HEK293 (cell line): ENCODE measurements at regions not wholly inside any gene's neighbourhood (a gene's known extent, or its start where the extent isn't known, plus 50 kb on each side); places are given as distances from the start of the nearest gene placed in this dataset.

ENCODE experiments used
- CTCF ChIA-PET: fragments of 350-600 bp; formaldehyde crosslinking; extraction: SDS; loops from one replicate; lab custom pipeline; 2021; ENCODE audit warnings: antibody characterized with exemption; lab: Yijun Ruan, JAX
- POLR2A ChIA-PET: fragments of 300-600 bp; formaldehyde crosslinking; extraction: SDS; loops from one replicate; lab custom pipeline; 2020; ENCODE audit warnings: antibody characterized with exemption, inconsistent platforms; lab: Yijun Ruan, JAX
- H3K27ac ChIP-seq: fragments of 200-500 bp; sonication (Bioruptor generic); 2 replicates; pipeline ENCODE4 v1.5.1; 2014; ENCODE audit warnings: low read depth, low read length, control low read depth, inconsistent platforms; ENCODE audit errors: extremely low read depth
- H3K36me3 ChIP-seq, 2 experiments: fragments of 200-500 bp in 1 of 2; sonication (Bioruptor generic) in 1 of 2; 1 replicate in 1 of 2; 2 replicates in 1 of 2; pipeline ENCODE4 v1.5.1; 2014 to 2017; ENCODE audit warnings: inconsistent platforms in 2 of 2, low read length in 2 of 2; ENCODE audit not compliant: control insufficient read depth in 2 of 2, insufficient read depth in 1 of 2
- H3K4me1 ChIP-seq: fragments of 200-500 bp; sonication (Bioruptor generic); 2 replicates; pipeline ENCODE4 v1.5.1; 2014; ENCODE audit warnings: mild to moderate bottlenecking, low read length, inconsistent platforms; ENCODE audit not compliant: control insufficient read depth, insufficient read depth
- H3K4me3 ChIP-seq: 2 replicates; pipeline ENCODE4 v1.5.1; 2011; ENCODE audit warnings: low read depth, mild to moderate bottlenecking, control low read depth, low read length, moderate library complexity
- H3K9me3 ChIP-seq: fragments of 200-500 bp; sonication (Bioruptor generic); 2 replicates; pipeline ENCODE4 v1.5.1; 2014; ENCODE audit warnings: low read depth, low read length, inconsistent platforms; ENCODE audit not compliant: control insufficient read depth, insufficient read depth
- BCL11A ChIP-seq: fragments of 450-650 bp; formaldehyde crosslinking; IDR thresholded peaks from 2 replicates; pipeline ENCODE4 v1.5.1; 2016; ENCODE audit warnings: low read depth, missing biosample characterization, missing genetic modification characterization
- EGR2 ChIP-seq: fragments of 450-650 bp; formaldehyde crosslinking; IDR thresholded peaks from 2 replicates; pipeline ENCODE4 v1.5.1; 2016; ENCODE audit warnings: low read depth, missing biosample characterization, missing genetic modification characterization
- GLIS1 ChIP-seq: fragments of 450-650 bp; formaldehyde crosslinking; IDR thresholded peaks from 2 replicates; pipeline ENCODE4 v1.5.1; 2016; ENCODE audit warnings: missing biosample characterization, missing genetic modification characterization
- REPIN1 ChIP-seq: fragments of 450-650 bp; formaldehyde crosslinking; IDR thresholded peaks from 2 replicates; pipeline ENCODE4 v1.5.1; 2017; ENCODE audit warnings: missing biosample characterization, missing genetic modification characterization, low read depth
- TRIM28 ChIP-seq: IDR thresholded peaks from 2 replicates; pipeline ENCODE4 v1.6.1; 2011; ENCODE audit warnings: low read length, control low read depth, borderline replicate concordance
- YY1 ChIP-seq: fragments of 450-650 bp; formaldehyde crosslinking; IDR thresholded peaks from 2 replicates; pipeline ENCODE4 v1.5.1; 2018; ENCODE audit warnings: missing biosample characterization, missing genetic modification characterization
- ZBTB7A ChIP-seq: fragments of 450-650 bp; formaldehyde crosslinking; IDR thresholded peaks from 2 replicates; pipeline ENCODE4 v1.5.1; 2016; ENCODE audit warnings: low read depth, missing biosample characterization, missing genetic modification characterization
- ZNF133 ChIP-seq: fragments of 450-650 bp; formaldehyde crosslinking; IDR thresholded peaks from 2 replicates; pipeline ENCODE4 v1.5.1; 2016; ENCODE audit warnings: missing biosample characterization, missing genetic modification characterization
- ZNF2 ChIP-seq: fragments of 450-650 bp; formaldehyde crosslinking; IDR thresholded peaks from 2 replicates; pipeline ENCODE4 v1.5.1; 2016; ENCODE audit warnings: missing biosample characterization, missing genetic modification characterization
- ZNF223 ChIP-seq: fragments of 450-650 bp; formaldehyde crosslinking; IDR thresholded peaks from 2 replicates; pipeline ENCODE4 v1.5.1; 2016; ENCODE audit warnings: missing biosample characterization, missing genetic modification characterization
- ZNF311 ChIP-seq: fragments of 450-650 bp; formaldehyde crosslinking; IDR thresholded peaks from 2 replicates; pipeline ENCODE4 v1.5.1; 2017; ENCODE audit warnings: missing biosample characterization, missing genetic modification characterization, borderline replicate concordance
- ZNF404 ChIP-seq: fragments of 450-650 bp; formaldehyde crosslinking; IDR thresholded peaks from 2 replicates; pipeline ENCODE4 v1.5.1; 2017; ENCODE audit warnings: missing biosample characterization, missing genetic modification characterization
- ZNF521 ChIP-seq: fragments of 450-650 bp; formaldehyde crosslinking; IDR thresholded peaks from 2 replicates; pipeline ENCODE4 v1.5.1; 2017; ENCODE audit warnings: missing biosample characterization, mild to moderate bottlenecking, missing genetic modification characterization
- ZNF560 ChIP-seq: fragments of 450-650 bp; formaldehyde crosslinking; IDR thresholded peaks from 2 replicates; pipeline ENCODE4 v1.5.1; 2017; ENCODE audit warnings: missing biosample characterization, missing genetic modification characterization, borderline replicate concordance
- ZNF654 ChIP-seq: fragments of 450-650 bp; formaldehyde crosslinking; IDR thresholded peaks from 2 replicates; pipeline ENCODE4 v1.5.1; 2016; ENCODE audit warnings: low read depth, missing biosample characterization, missing genetic modification characterization
- ZNF776 ChIP-seq: fragments of 450-650 bp; formaldehyde crosslinking; IDR thresholded peaks from 2 replicates; pipeline ENCODE4 v1.5.0; 2017; ENCODE audit warnings: missing biosample characterization, missing genetic modification characterization, borderline replicate concordance
- ZNF791 ChIP-seq: fragments of 450-650 bp; formaldehyde crosslinking; IDR thresholded peaks from 2 replicates; pipeline ENCODE4 v1.5.1; 2016; ENCODE audit warnings: missing biosample characterization, missing genetic modification characterization
- ZSCAN16 ChIP-seq: fragments of 450-650 bp; formaldehyde crosslinking; IDR thresholded peaks from 2 replicates; pipeline ENCODE4 v1.5.1; 2016; ENCODE audit warnings: missing biosample characterization, missing genetic modification characterization
- TF ChIP-seq, protein P1 (sequence below): fragments of 450-650 bp; formaldehyde crosslinking; IDR thresholded peaks from 2 replicates; pipeline ENCODE4 v1.5.1; 2016; ENCODE audit warnings: missing biosample characterization, missing genetic modification characterization
- TF ChIP-seq, protein P2 (sequence below): fragments of 450-650 bp; formaldehyde crosslinking; IDR thresholded peaks from 2 replicates; pipeline ENCODE4 v1.5.1; 2017; ENCODE audit warnings: missing biosample characterization, missing genetic modification characterization
- TF ChIP-seq, protein P3 (sequence below): fragments of 450-650 bp; formaldehyde crosslinking; IDR thresholded peaks from 2 replicates; pipeline ENCODE4 v1.5.1; 2016; ENCODE audit warnings: missing biosample characterization, missing genetic modification characterization, borderline replicate concordance
- TF ChIP-seq, protein P4 (sequence below): fragments of 450-650 bp; formaldehyde crosslinking; IDR thresholded peaks from 2 replicates; pipeline ENCODE4 v1.5.1; 2017; ENCODE audit warnings: missing biosample characterization, missing genetic modification characterization

DNA sequence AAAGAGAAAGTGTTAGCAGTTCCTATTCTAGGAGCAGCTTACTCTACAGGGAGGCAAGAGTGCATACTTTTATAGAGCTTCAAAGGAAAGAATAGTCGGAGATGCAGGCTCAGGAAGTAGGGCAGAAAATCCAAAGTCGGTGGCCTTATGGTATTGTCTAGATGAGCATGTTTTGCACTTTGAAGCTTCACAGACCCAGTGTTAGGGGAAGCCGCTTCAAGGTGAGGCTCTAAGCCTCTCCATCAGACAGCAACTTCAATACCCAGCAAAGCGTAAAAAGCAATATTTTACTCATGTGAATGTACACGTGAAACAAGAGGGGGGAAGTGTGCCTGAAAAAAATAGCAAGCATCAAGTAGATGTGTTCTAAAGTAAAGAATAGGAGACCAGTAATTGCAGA lies 125.6 kb upstream of the RASGRP1 start:
- CTCF ChIA-PET = interaction anchor here (0.6 to 3.5 kb wide), 36 partner anchors 7 to 1215 kb away, joined by 3 to 31 read pairs (median 4); partner anchors contain the start of genes FAM98B and RASGRP1
- POLR2A ChIA-PET = no interaction called here
- no peaks in the 10 kb centered on the region for H3K9me3 ChIP-seq
- H3K4me1 ChIP-seq = no peaks in the 10 kb centered on the region
- no peaks in the 10 kb centered on the region for H3K36me3 ChIP-seq
- no peak overlapping the region for H3K4me3 ChIP-seq
- H3K27ac ChIP-seq = no peak overlapping the region
- TF ChIP-seq REPIN1 (tag by site-specific recombination) = no peak
- no peak for TF ChIP-seq EGR2 (tag by site-specific recombination)
- no peak for TF ChIP-seq ZNF2
- TF ChIP-seq ZNF560 = no peak
- no peak for TF ChIP-seq ZNF776 (tag by site-specific recombination)
- TF ChIP-seq, protein P1, sequence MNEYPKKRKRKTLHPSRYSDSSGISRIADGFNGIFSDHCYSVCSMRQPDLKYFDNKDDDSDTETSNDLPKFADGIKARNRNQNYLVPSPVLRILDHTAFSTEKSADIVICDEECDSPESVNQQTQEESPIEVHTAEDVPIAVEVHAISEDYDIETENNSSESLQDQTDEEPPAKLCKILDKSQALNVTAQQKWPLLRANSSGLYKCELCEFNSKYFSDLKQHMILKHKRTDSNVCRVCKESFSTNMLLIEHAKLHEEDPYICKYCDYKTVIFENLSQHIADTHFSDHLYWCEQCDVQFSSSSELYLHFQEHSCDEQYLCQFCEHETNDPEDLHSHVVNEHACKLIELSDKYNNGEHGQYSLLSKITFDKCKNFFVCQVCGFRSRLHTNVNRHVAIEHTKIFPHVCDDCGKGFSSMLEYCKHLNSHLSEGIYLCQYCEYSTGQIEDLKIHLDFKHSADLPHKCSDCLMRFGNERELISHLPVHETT (tag by site-specific recombination) = no peak
- TF ChIP-seq YY1 (tag by site-specific recombination) = no peak
- no peak for TF ChIP-seq ZBTB7A (tag by site-specific recombination)
- TF ChIP-seq ZSCAN16 (tag by site-specific recombination) = no peak
- TF ChIP-seq ZNF223 (tag by site-specific recombination) = no peak
- TF ChIP-seq, all 188 proteins: peak for 0

DNA sequence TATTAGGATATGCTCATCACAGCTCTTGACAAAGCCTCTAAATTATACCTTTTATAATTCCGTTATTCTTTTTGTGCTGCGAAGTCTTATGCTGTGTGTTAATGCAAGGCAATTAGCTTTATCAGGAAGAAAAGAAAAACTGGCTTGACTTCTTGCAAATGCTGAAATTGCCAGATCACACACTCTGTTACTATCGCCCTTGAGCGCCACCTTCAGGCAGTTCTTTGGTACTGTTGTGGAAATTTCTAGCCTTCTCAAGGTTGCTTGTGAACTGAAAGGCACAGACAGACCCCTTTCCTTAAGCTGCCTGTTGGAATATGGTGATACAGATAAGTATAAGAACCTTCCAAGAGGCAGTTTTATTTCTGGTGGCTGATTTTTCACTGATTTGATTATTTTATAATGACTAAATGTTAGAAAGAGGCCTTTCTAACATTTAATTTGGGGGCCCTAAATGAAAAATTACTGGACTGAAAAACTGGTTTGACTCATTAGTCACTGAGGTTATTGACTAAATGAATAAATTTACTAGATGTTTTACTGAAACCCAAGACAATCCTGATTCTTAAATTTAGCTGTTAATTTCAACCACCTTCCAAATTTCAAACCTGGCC lies 126.2 kb upstream of the RASGRP1 start:
- POLR2A ChIA-PET = no interaction called here
- CTCF ChIA-PET = interaction anchor here (0.6 to 3.5 kb wide), 43 partner anchors 8 to 1650 kb away, joined by 3 to 31 read pairs (median 4); partner anchors contain the start of genes FAM98B and RASGRP1
- TF ChIP-seq ZNF133 (tag by site-specific recombination) = no peak
- TF ChIP-seq ZNF654 (tag by site-specific recombination) = peak; percentile 54
- Histone ChIP-seq H3K27ac (no peak overlapping the region), H3K9me3 (no peaks in the 10 kb centered on the region), H3K4me3 (no peak overlapping the region), H3K36me3 (no peaks in the 10 kb centered on the region), H3K4me1 (no peaks in the 10 kb centered on the region)

DNA sequence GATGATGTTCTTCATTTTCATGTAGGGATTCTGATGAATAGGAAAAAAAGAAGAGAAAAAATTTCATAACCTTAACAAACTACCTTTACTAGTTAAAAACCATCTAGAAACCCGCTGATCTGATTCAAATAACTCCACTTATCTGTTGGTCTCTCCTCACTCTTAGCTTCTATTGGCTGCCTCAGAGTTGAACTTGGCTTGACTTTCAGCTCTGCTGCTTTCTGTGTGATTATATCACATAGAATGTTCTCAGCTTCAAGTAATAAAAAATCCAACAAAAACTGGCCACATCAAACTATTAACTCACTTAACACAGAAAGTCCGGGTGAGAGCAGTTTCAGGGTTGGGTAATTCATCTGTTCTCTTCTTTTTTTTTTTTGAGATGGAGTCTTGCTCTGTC lies 126.8 kb upstream of the RASGRP1 start:
- CTCF ChIA-PET = interaction anchor here (0.6 to 3.5 kb wide), 34 partner anchors 8 to 1650 kb away, joined by 3 to 31 read pairs (median 4); partner anchors contain the start of genes FAM98B and RASGRP1

More for the DNA sequence above, 126.8 kb upstream of the RASGRP1 start:
- no peaks in the 10 kb centered on the region for H3K4me1 ChIP-seq
- H3K27ac ChIP-seq = no peak overlapping the region
- H3K36me3 ChIP-seq = no peaks in the 10 kb centered on the region
- no peaks in the 10 kb centered on the region for H3K9me3 ChIP-seq
- POLR2A ChIA-PET = no interaction called here
- H3K4me3 ChIP-seq = no peak overlapping the region
- TF ChIP-seq BCL11A (tag by site-specific recombination) (no peak), ZNF791 (tag by site-specific recombination) (no peak), TRIM28 (no peak), ZNF404 (tag by site-specific recombination) (no peak), GLIS1 (tag by site-specific recombination) (no peak), ZNF311 (tag by site-specific recombination) (no peak), ZNF521 (tag by site-specific recombination) (no peak)
- TF ChIP-seq, protein P2, sequence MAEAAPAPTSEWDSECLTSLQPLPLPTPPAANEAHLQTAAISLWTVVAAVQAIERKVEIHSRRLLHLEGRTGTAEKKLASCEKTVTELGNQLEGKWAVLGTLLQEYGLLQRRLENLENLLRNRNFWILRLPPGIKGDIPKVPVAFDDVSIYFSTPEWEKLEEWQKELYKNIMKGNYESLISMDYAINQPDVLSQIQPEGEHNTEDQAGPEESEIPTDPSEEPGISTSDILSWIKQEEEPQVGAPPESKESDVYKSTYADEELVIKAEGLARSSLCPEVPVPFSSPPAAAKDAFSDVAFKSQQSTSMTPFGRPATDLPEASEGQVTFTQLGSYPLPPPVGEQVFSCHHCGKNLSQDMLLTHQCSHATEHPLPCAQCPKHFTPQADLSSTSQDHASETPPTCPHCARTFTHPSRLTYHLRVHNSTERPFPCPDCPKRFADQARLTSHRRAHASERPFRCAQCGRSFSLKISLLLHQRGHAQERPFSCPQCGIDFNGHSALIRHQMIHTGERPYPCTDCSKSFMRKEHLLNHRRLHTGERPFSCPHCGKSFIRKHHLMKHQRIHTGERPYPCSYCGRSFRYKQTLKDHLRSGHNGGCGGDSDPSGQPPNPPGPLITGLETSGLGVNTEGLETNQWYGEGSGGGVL (tag by site-specific recombination) = no peak
- TF ChIP-seq, protein P3, sequence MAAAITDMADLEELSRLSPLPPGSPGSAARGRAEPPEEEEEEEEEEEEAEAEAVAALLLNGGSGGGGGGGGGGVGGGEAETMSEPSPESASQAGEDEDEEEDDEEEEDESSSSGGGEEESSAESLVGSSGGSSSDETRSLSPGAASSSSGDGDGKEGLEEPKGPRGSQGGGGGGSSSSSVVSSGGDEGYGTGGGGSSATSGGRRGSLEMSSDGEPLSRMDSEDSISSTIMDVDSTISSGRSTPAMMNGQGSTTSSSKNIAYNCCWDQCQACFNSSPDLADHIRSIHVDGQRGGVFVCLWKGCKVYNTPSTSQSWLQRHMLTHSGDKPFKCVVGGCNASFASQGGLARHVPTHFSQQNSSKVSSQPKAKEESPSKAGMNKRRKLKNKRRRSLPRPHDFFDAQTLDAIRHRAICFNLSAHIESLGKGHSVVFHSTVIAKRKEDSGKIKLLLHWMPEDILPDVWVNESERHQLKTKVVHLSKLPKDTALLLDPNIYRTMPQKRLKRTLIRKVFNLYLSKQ (tag by site-specific recombination) = no peak
- TF ChIP-seq, protein P4, sequence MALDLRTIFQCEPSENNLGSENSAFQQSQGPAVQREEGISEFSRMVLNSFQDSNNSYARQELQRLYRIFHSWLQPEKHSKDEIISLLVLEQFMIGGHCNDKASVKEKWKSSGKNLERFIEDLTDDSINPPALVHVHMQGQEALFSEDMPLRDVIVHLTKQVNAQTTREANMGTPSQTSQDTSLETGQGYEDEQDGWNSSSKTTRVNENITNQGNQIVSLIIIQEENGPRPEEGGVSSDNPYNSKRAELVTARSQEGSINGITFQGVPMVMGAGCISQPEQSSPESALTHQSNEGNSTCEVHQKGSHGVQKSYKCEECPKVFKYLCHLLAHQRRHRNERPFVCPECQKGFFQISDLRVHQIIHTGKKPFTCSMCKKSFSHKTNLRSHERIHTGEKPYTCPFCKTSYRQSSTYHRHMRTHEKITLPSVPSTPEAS (tag by site-specific recombination) = no peak
